ENCODE measurements at regions not wholly inside any gene's neighbourhood (a gene's known extent, or its start where the extent isn't known, plus 50 kb on each side); places are given as distances from the start of the nearest gene placed in this dataset.

GRCh38 chr1:25061261-25061995 lies 131.4 kb upstream of the RUNX3 start:
- TF ChIP-seq CTCF (IDR thresholded peaks at IDR 0.05) (no peak), POLR2A (IDR thresholded peaks at IDR 0.05) (no peak)
- 85 to 86% methylated on average over 6 to 11 of the region's 12 CpGs for WGBS, 2 donors
- no peaks in the 10 kb centered on the region for H3K4me1 ChIP-seq
- no peaks in the 10 kb centered on the region for H3K27me3 ChIP-seq
- H3K36me3 ChIP-seq = no peaks in the 10 kb centered on the region
- H3K9me3 ChIP-seq = no peaks in the 10 kb centered on the region
- intact Hi-C loops (cut with DNase I) = no loop called here
- no peak for DNase-seq
- H3K4me3 ChIP-seq (replicated peaks in 1 of 3) = no peak overlapping the region
- no peak overlapping the region for H3K27ac ChIP-seq

GRCh38 chr1:25057188-25057587 lies 127.1 kb upstream of the RUNX3 start:
- Histone ChIP-seq H3K9me3 (no peaks in the 10 kb centered on the region), H3K4me3 (replicated peaks in 1 of 3) (no peak overlapping the region), H3K27me3 (no peaks in the 10 kb centered on the region), H3K36me3 (no peaks in the 10 kb centered on the region), H3K4me1 (no peaks in the 10 kb centered on the region), H3K27ac (no peak overlapping the region)
- intact Hi-C loops (cut with DNase I) = no loop called here
- TF ChIP-seq POLR2A (IDR thresholded peaks at IDR 0.05) = no peak
- no peak for TF ChIP-seq CTCF (IDR thresholded peaks at IDR 0.05)
- WGBS, 2 donors = 78 to 79% methylated on average over 3 of the region's 3 CpGs
- no peak for DNase-seq

DNA sequence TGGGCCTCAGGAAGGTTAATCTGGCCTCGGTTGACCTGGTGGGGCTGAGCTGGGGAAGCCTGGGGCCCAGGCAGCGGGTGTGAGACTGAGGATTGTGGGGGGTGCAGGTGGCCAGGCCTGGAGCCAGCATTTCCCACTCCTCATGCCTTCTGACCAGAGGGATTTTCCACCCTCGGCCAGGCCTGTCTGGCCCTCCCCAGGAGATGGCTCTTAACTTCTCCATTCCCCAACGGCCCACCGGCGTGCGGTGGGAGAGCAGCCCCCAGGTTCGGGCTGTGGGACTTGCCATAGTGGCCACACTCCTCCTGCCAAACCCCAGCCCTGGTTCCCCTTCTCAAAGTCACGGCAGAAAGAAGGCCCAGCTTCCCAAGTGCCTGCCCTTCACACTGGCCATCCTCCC lies 126.5 kb upstream of the RUNX3 start:
- intact Hi-C loops (cut with DNase I) = no loop called here
- Histone ChIP-seq H3K4me1 (no peaks in the 10 kb centered on the region), H3K9me3 (no peaks in the 10 kb centered on the region), H3K36me3 (no peaks in the 10 kb centered on the region), H3K27me3 (no peaks in the 10 kb centered on the region), H3K4me3 (replicated peaks in 1 of 3) (no peak overlapping the region), H3K27ac (no peak overlapping the region)
- DNase-seq = no peak
- TF ChIP-seq POLR2A (IDR thresholded peaks at IDR 0.05) (no peak), CTCF (IDR thresholded peaks at IDR 0.05) (no peak)
- 84 to 90% methylated on average over 9 of the region's 9 CpGs for WGBS, 2 donors

DNA sequence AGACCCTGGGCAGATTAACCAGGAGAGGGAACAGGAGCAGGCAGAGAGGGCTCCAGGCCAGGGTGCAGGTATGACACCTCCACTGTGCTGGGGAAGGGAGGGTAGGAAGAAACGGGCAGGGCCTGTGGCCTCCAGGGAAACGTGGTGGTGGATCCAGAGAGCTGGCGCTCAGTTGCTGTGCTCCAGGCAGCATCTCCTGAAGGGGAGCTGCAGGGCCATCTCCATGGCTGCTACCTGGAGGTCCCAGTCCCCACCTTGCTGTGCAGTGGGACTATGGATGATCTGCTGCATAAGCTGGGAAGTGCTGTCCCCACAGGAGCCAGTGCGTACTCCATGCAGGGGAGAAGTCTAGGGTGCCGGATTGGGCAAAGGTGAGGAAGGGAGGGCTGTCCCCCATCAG lies 125.9 kb upstream of the RUNX3 start:
- Histone ChIP-seq H3K36me3 (no peaks in the 10 kb centered on the region), H3K9me3 (no peaks in the 10 kb centered on the region), H3K27ac (no peak overlapping the region), H3K4me3 (replicated peaks in 1 of 3) (no peak overlapping the region), H3K4me1 (no peaks in the 10 kb centered on the region), H3K27me3 (no peaks in the 10 kb centered on the region)
- TF ChIP-seq CTCF (IDR thresholded peaks at IDR 0.05) (no peak), POLR2A (IDR thresholded peaks at IDR 0.05) (no peak)
- no peak for DNase-seq
- intact Hi-C loops (cut with DNase I) = no loop called here
- WGBS, 2 donors = 52 to 83% methylated on average over 5 of the region's 5 CpGs

DNA sequence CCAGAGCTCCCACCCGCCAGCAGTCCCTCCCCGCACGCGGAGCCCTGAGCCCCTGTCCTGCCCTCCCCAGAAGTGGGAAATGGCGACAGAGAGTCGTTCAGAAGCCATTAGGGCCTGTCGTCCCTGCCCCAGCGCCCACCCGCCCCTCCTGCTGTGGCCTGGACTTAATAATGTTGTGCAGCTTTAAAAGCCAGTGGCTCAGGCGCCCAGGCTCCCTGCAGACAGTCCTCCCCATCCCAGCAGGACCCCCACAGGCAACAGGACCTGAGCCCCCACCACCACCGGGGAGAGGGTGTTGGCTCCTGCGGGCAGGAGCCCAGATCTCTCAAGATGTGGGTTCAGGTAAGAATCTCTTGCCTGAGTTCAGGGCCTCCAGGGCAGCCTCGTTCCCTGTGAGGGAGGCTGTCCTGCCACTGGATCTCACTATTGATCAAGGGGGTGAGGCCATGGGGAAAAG lies 125.3 kb upstream of the RUNX3 start:
- Histone ChIP-seq H3K9me3 (no peaks in the 10 kb centered on the region), H3K27me3 (no peaks in the 10 kb centered on the region), H3K4me3 (replicated peaks in 1 of 3) (no peak overlapping the region), H3K4me1 (no peaks in the 10 kb centered on the region), H3K36me3 (no peaks in the 10 kb centered on the region), H3K27ac (no peak overlapping the region)
- TF ChIP-seq CTCF (IDR thresholded peaks at IDR 0.05) = no peak
- TF ChIP-seq POLR2A (IDR thresholded peaks at IDR 0.05) = no peak
- no peak for DNase-seq
- intact Hi-C loops (cut with DNase I) = no loop called here
- 56 to 60% methylated on average over 4 to 11 of the region's 13 CpGs for WGBS, 2 donors

Measured in thyroid gland (tissue), 4 donors.